GM12865 (cell line): ENCODE measurements at regions not wholly inside any gene's neighbourhood (a gene's known extent, or its start where the extent isn't known, plus 50 kb on each side); places are given as distances from the start of the nearest gene placed in this dataset.

Source experiments
- DNase-seq: peaks from one replicate; pipeline ENCODE4 v3.0.0; 2010; ENCODE audit warnings: low read depth
- H3K4me3 ChIP-seq: 2 replicates; pipeline ENCODE4 v1.5.1; 2011; ENCODE audit warnings: mild to moderate bottlenecking, low read depth, low read length, control low read depth
- TF ChIP-seq, protein P1 (sequence below): IDR thresholded peaks from 2 replicates; pipeline ENCODE4 v1.5.1; 2011; ENCODE audit warnings: low read length, control low read depth, low read depth, inconsistent platforms; ENCODE audit not compliant: insufficient read depth; ENCODE audit errors: missing control alignments

DNA sequence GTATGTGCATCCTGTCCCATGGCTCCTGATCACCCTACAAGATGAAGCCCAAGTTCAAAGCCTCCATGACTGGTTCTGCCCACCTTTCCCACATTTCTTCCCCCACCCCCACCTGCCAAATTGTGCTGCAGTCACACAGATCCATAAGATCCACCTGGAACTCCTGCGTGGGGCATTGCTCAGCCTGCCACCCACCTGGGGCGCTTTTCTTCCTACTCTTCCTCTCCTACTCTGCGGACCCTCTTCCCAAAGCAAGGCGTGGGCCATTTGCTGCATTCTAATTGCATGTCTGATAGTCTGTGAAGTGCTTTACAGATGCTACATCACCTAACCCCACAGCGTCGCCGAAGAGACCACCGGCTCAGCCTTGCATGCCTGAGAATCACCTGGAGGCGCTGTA, 402.4 kb upstream of the ID2 start:
- H3K4me3 ChIP-seq = no peak overlapping the region
- TF ChIP-seq, protein P1, sequence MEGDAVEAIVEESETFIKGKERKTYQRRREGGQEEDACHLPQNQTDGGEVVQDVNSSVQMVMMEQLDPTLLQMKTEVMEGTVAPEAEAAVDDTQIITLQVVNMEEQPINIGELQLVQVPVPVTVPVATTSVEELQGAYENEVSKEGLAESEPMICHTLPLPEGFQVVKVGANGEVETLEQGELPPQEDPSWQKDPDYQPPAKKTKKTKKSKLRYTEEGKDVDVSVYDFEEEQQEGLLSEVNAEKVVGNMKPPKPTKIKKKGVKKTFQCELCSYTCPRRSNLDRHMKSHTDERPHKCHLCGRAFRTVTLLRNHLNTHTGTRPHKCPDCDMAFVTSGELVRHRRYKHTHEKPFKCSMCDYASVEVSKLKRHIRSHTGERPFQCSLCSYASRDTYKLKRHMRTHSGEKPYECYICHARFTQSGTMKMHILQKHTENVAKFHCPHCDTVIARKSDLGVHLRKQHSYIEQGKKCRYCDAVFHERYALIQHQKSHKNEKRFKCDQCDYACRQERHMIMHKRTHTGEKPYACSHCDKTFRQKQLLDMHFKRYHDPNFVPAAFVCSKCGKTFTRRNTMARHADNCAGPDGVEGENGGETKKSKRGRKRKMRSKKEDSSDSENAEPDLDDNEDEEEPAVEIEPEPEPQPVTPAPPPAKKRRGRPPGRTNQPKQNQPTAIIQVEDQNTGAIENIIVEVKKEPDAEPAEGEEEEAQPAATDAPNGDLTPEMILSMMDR = no peak
- DNase-seq = no peak

DNA sequence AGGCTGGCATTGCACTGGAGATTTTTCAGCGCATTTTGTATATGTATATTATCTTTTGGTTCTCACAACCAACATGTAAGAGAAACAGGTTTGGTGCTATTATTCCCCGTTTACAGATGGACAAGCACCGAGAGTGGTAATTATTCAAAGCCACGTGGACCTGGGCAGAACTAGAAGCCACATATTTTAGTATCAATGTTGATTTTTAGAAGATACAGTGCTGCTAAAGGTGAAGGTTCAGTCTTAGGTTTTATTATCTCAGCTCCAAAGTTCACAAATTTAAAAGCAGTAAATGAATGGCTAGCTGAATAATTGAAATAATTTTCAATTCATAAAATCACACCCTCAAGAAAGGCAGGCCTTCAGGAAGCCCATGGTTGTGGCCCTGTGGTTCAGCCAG, 400.6 kb upstream of the ID2 start:
- no peak for DNase-seq
- TF ChIP-seq, protein P1 = no peak
- no peak overlapping the region for H3K4me3 ChIP-seq

DNA sequence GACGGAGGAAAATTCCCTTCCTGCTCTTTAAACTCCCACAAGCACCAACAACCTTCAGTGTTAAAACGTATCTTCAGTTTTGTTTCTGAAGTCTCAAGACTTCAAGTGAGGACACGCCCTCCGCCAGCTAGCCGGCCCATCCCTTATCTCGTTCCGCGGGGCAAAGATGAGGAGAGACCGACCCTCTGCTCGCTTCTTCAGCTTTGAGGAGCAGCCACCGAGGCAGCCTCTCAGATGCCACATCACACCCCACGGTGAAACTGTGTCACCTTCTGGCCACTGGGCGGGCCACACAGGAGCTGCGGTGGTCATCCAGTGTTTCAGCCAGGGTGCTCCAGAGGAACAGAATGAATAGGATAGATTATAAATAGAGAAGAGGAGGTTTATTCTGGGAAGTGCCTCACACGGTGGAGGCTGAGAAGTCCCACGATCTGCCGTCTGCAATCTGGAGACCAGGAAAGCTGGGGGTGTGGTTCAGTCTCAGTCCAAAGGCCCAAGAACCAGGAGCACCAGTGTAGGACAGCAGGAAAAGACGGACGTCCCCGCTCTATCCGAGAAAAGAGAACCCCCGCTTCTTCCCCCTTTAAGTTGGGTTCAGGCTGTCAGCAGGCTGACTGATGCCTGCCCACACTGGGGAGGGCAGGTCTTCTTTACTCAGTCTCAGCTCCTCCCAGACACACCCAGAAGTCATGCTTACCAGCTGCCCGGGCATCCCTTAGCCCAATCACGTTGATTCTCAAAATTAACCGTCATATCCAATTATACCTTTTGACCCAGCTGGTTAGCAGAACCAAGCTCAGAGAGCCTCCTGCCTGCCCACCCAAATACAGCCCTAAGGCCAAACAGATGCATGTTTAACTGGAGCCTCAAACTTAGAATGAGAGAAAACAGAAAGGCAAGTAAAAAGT, 399.7 kb upstream of the ID2 start:
- no peak overlapping the region for H3K4me3 ChIP-seq
- TF ChIP-seq, protein P1 = no peak
- no peak for DNase-seq

DNA sequence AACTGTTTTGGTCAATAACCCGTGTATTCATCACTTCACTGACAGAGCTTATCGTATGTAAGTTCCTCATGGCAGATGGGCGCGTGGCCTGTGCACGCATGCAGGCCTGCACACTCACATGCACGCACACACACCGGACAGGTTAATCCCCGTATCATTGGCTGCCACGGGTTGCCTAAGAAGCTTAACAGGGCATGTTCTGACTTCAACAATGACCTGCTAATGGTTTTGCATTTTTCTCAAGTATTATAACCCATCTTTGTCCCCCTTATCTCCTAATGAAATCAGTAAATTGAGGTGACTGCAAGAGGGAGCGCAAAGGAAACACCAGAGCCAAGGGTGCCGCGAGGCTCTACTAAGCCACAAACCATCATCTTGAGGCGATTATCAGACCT, 399.0 kb upstream of the ID2 start:
- no peak overlapping the region for H3K4me3 ChIP-seq
- no peak for DNase-seq
- TF ChIP-seq, protein P1 = no peak

DNA sequence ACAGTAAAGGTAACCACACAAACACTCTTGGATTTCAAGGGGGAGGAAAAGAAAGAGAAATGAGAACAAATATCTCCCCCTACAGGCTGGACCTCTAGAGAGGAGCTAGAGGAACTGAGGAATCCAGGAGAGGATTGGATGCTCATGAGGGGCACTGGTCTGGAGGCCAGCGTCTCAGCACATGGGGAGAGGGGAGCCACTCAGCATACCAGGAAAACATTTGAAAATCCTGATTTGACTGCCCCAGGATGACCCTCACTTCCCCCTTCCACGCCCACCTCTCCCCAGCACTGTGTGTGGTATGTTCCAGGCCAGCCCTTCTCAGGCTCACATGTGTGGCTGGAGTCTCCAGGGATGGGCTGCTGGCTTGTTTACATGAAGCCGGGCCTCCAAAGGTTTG, 396.8 kb upstream of the ID2 start:
- TF ChIP-seq, protein P1 = peak; percentile 13
- H3K4me3 ChIP-seq = no peak overlapping the region
- no peak for DNase-seq

DNA sequence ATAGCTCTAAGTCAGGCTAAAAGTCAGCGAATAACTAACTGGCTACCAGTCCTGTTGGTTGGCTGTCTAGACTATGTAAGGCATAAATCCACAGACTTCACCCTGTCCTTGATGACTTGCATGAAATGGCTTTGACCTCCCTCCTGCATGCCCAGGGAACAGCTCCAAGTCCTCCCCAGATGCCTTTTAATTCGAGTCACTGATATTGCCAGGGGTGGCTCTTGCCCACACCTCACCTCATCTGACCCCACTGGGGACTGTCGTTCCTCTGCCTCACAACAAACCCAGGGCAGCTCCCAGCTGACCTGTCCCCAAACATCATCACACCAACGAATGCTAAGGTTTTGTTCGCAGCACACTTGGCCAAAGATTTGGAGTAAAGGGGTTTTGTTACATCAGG, 396.0 kb upstream of the ID2 start:
- TF ChIP-seq, protein P1 = no peak
- no peak overlapping the region for H3K4me3 ChIP-seq

DNA sequence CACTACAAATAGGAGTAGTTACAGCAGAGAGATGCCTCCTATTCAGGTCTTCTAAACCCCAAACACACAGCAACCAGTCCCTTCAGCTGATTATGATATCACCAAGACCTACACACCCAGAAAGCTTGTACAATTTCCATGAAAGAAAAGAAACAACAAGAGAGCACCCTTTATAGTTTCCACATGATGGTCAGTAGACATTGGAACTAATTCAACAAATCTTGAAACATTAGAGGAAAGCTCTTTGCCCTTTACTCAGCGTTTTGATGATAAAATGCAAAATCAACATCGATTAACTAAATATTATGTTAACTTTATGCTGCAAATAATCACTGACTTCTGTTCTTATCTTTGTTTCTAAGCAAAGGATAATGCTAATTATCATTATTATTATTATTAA, 393.6 kb upstream of the ID2 start:
- no peak overlapping the region for H3K4me3 ChIP-seq
- TF ChIP-seq, protein P1 = no peak
- no peak for DNase-seq

More for the DNA sequence above, 396.0 kb upstream of the ID2 start:
- no peak for DNase-seq
